Spleen (tissue), 11 donors: ENCODE measurements at regions not wholly inside any gene's neighbourhood (a gene's known extent, or its start where the extent isn't known, plus 50 kb on each side); places are given as distances from the start of the nearest gene placed in this dataset.

Experiments used
- DNase-seq: peaks from one replicate; pipeline ENCODE4 v3.0.0-alpha.2; 2020
- H3K27ac ChIP-seq, 8 donors: fragments of 200-600 bp; sonication (generic) in 7 of 8; 1 replicate in 4 of 8; 2 replicates in 4 of 8; pipeline versions ENCODE4 v1.5.0 to v1.8.0; 2016 to 2021; ENCODE audit warnings: inconsistent platforms in 4 of 8, mild to moderate bottlenecking in 4 of 8, moderate library complexity in 1 of 8
- H3K27me3 ChIP-seq, 7 donors: fragments of 200-600 bp; sonication (generic) in 6 of 7; replicated peaks in 1 of 7; 1 replicate in 4 of 7; 2 replicates in 3 of 7; pipeline versions ENCODE4 v1.5.0 to v1.8.0; 2016 to 2021; ENCODE audit warnings: inconsistent platforms in 3 of 7, mild to moderate bottlenecking in 1 of 7
- H3K36me3 ChIP-seq, 6 donors: fragments of 200-600 bp; sonication (generic) in 5 of 6; 1 replicate in 4 of 6; 2 replicates in 2 of 6; pipeline versions ENCODE4 v1.5.0 to v1.8.0; 2016 to 2021; ENCODE audit warnings: inconsistent platforms in 2 of 6
- H3K4me1 ChIP-seq, 6 donors: fragments of 200-600 bp; sonication (generic) in 5 of 6; 1 replicate in 3 of 6; 2 replicates in 3 of 6; pipeline versions ENCODE4 v1.5.0 to v1.8.0; 2016 to 2021; ENCODE audit warnings: inconsistent platforms in 3 of 6
- H3K4me3 ChIP-seq, 8 donors: fragments of 200-600 bp; sonication (generic) in 7 of 8; 1 replicate in 4 of 8; 2 replicates in 4 of 8; pipeline versions ENCODE4 v1.5.0 to v1.8.0; 2016 to 2021; ENCODE audit warnings: inconsistent platforms in 4 of 8, mild to moderate bottlenecking in 4 of 8, moderate library complexity in 2 of 8
- H3K9me3 ChIP-seq, 8 donors: fragments of 200-600 bp; sonication (generic) in 7 of 8; 1 replicate in 4 of 8; 2 replicates in 4 of 8; pipeline versions ENCODE4 v1.5.0 to v1.8.0; 2016 to 2021; ENCODE audit warnings: inconsistent platforms in 4 of 8
- CTCF ChIP-seq, 11 experiments: fragments of 200-600 bp in 7 of 11; fragments of 450-650 bp in 4 of 11; sonication (generic) in 4 of 11; IDR thresholded peaks in 8 of 11; conservative IDR thresholded peaks in 3 of 11; 1 replicate in 7 of 11; 2 replicates in 4 of 11; pipeline versions ENCODE4 v1.4.0 to v1.8.0; 2016 to 2021; ENCODE audit warnings: antibody characterized with exemption in 11 of 11, inconsistent platforms in 4 of 11, mild to moderate bottlenecking in 1 of 11
- POLR2A ChIP-seq, 3 donors: fragments of 450-650 bp; IDR thresholded peaks; one replicate each; pipeline ENCODE4 v1.5.1; 2017; ENCODE audit warnings: antibody characterized with exemption in 3 of 3, mild to moderate bottlenecking in 1 of 3
- POLR2AphosphoS5 ChIP-seq, 3 donors: sonication (generic); formaldehyde crosslinking; IDR thresholded peaks; one replicate each; pipeline ENCODE4 v1.5.1; 2017; ENCODE audit warnings: antibody characterized with exemption in 3 of 3
- WGBS, 5 donors: extraction: QIAGEN DNeasy Blood & Tissue Kit in 3 of 5; methylation state at CpG; one replicate each; pipeline versions ENCODE4 v1.1.5 to v1.1.7; 2013 to 2018; 5-methylcytosine and 5-hydroxymethylcytosine counted together
- intact Hi-C: fragments of 100-400 bp; cut with DNase I; formaldehyde crosslinking; loops from one replicate; pipeline ENCODE4 v1.15.0; 2023; ENCODE audit warnings: low total_unique reads
- donor health status: healthy with polysubstance abuse.
- donor health status: DM: no; HTN: no; CAD: no; lungs with moderate emphysema.
- donor health status: DM: no; HTN: no; CAD: no.
- donor health status: Bipolar disorder and iron deficiency.
- donor health status: healthy.
- donor health status: DM: no; HTN: no; CAD: no.
- donor health status: DM: yes; HTN: yes; CAD: no.

DNA sequence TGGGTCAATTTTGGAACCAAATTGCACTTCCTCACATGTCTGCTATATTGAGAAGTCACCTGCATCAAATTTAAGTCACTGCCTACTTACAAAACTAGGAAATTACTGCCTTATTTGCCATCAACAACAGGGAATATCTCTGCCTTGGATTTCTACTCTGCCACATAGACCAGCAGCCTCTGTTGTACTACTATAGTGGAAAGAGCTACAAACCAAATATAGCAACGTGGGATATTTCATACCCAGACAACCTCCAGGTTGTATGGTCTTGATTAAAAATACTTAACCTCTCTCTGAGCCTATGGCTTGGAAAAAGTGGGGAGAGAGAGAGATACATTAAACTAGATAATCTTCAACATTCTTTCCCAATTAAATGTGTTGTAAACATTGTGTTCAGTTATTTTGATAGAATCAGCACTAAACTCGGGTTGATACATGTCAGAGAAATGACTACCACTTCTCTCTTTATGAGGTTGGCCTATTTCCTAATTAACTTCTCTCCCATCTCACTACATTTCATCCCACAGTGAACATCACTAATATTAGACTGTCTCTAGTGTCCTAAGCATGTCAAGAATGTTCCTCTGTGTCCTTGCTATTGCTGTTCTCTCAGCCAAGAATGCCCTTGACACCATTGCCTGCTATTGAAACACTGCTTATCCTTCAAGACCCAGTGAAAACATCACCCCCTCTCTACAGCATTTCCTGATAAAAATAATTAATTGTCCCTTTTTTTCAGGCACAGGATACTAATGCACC lies 421.2 kb downstream of the IPMK start:
- DNase-seq = no peak
- intact Hi-C loops = no loop called here
- no peak overlapping the region for H3K27ac ChIP-seq
- WGBS, 5 donors = 56 to 72% (median 57%) methylated on average over 2 of the region's 2 CpGs
- TF ChIP-seq POLR2A (IDR thresholded peaks at IDR 0.05) (no peak), POLR2AphosphoS5 (IDR thresholded peaks at IDR 0.05) (no peak), CTCF (IDR thresholded peaks at IDR 0.05 in 8 of 11, conservative IDR thresholded peaks at IDR 0.05 in 3 of 11) (no peak)
- no peaks in the 10 kb centered on the region for H3K36me3 ChIP-seq
- no peak overlapping the region for H3K4me3 ChIP-seq
- H3K27me3 ChIP-seq = no peaks in the 10 kb centered on the region
- H3K9me3 ChIP-seq = peaks cover 0 to 9% (median 5%) of the 10 kb centered on the region in 8 donors
- no peaks in the 10 kb centered on the region for H3K4me1 ChIP-seq

- WGBS, 5 donors = 62 to 73% (median 71%) methylated on average over 4 of the region's 4 CpGs
These were observed 423.2 kb downstream of the IPMK start for GRCh38 chr10:57844387-57844998.

GRCh38 chr10:57830877-57831560 lies 436.7 kb downstream of the IPMK start:
- Histone ChIP-seq H3K4me3 (no peak overlapping the region), H3K36me3 (no peaks in the 10 kb centered on the region), H3K9me3 (peaks cover 0 to 9% (median 0%) of the 10 kb centered on the region in 8 donors), H3K27ac (no peak overlapping the region), H3K27me3 (no peaks in the 10 kb centered on the region), H3K4me1 (no peaks in the 10 kb centered on the region)
- no peak for TF ChIP-seq POLR2AphosphoS5 (IDR thresholded peaks at IDR 0.05)
- no peak for TF ChIP-seq CTCF (IDR thresholded peaks at IDR 0.05 in 8 of 11, conservative IDR thresholded peaks at IDR 0.05 in 3 of 11)
- TF ChIP-seq POLR2A (IDR thresholded peaks at IDR 0.05) = no peak
- intact Hi-C loops = no loop called here
- WGBS, 5 donors = 24 to 85% (median 60%) methylated on average over 1 of the region's 1 CpG
- no peak for DNase-seq

More at GRCh38 chr10:57844387-57844998, 423.2 kb downstream of the IPMK start:
- Histone ChIP-seq H3K4me3 (no peak overlapping the region), H3K9me3 (peaks cover 0 to 19% (median 13%) of the 10 kb centered on the region in 8 donors), H3K27ac (no peak overlapping the region), H3K36me3 (no peaks in the 10 kb centered on the region), H3K27me3 (no peaks in the 10 kb centered on the region), H3K4me1 (no peaks in the 10 kb centered on the region)
- TF ChIP-seq POLR2A (IDR thresholded peaks at IDR 0.05) (no peak), POLR2AphosphoS5 (IDR thresholded peaks at IDR 0.05) (no peak)
- no peak for DNase-seq
- intact Hi-C loops = no loop called here

- DNase-seq = no peak
- Histone ChIP-seq H3K27ac (no peak overlapping the region), H3K36me3 (no peaks in the 10 kb centered on the region), H3K27me3 (no peaks in the 10 kb centered on the region), H3K4me3 (no peak overlapping the region), H3K4me1 (no peaks in the 10 kb centered on the region), H3K9me3 (no peaks in the 10 kb centered on the region)
- TF ChIP-seq POLR2A (IDR thresholded peaks at IDR 0.05) (no peak), CTCF (IDR thresholded peaks at IDR 0.05 in 8 of 11, conservative IDR thresholded peaks at IDR 0.05 in 3 of 11) (no peak), POLR2AphosphoS5 (IDR thresholded peaks at IDR 0.05) (no peak)
- intact Hi-C loops = no loop called here
These were observed 442.7 kb downstream of the IPMK start for GRCh38 chr10:57825015-57825414.
